CD4-positive, alpha-beta T cell (primary cell): ENCODE measurements at regions not wholly inside any gene's neighbourhood (a gene's known extent, or its start where the extent isn't known, plus 50 kb on each side); places are given as distances from the start of the nearest gene placed in this dataset.

ENCODE experiments used
- ATAC-seq: fragments of 200-7000 bp; cut with Tn5 transposase; one replicate; pipeline ENCODE4 v1.10.0; 2022; ENCODE audit warnings: mild to moderate bottlenecking; ENCODE audit not compliant: poor library complexity
- CTCF ChIA-PET: fragments of 350-600 bp; sonication (Branson Sonifier 250); formaldehyde crosslinking; loops from one replicate; lab custom pipeline; 2021; ENCODE audit warnings: antibody characterized with exemption, inconsistent platforms; lab: Charles Lee
- POLR2A ChIA-PET: fragments of 350-600 bp; sonication (Branson Sonifier 250); formaldehyde crosslinking; loops from one replicate; lab custom pipeline; 2021; ENCODE audit warnings: antibody characterized with exemption, inconsistent platforms; lab: Charles Lee
- DNase-seq, 14 experiments: peaks; one replicate each; pipeline ENCODE4 v3.0.0-alpha.2; 2013 to 2020; ENCODE audit warnings: mixed read lengths in 2 of 14
- H3K27ac ChIP-seq, 2 donors: one replicate each; pipeline versions ENCODE4 v1.5.1 to v1.7.0; 2013; ENCODE audit warnings: low read length in 2 of 2, low read depth in 1 of 2, mild to moderate bottlenecking in 1 of 2
- H3K27me3 ChIP-seq, 2 experiments: 1 replicate in 1 of 2; 2 replicates in 1 of 2; pipeline versions ENCODE4 v1.6.1 to v1.7.0; 2013; ENCODE audit warnings: low read length in 2 of 2, control low read depth in 1 of 2, mild to moderate bottlenecking in 1 of 2, moderate library complexity in 1 of 2; ENCODE audit not compliant: insufficient read depth in 2 of 2, control insufficient read depth in 1 of 2
- H3K36me3 ChIP-seq: one replicate; pipeline ENCODE4 v1.6.1; 2013; ENCODE audit warnings: low read length, control low read depth; ENCODE audit not compliant: insufficient read depth
- H3K4me1 ChIP-seq: one replicate; pipeline ENCODE4 v1.6.1; 2013; ENCODE audit warnings: low read length, control low read depth; ENCODE audit not compliant: insufficient read depth
- H3K4me3 ChIP-seq: one replicate; pipeline ENCODE4 v1.5.1; 2013; ENCODE audit warnings: mild to moderate bottlenecking, low read length, moderate library complexity
- H3K9me3 ChIP-seq, 2 experiments: 1 replicate in 1 of 2; 2 replicates in 1 of 2; pipeline versions ENCODE4 v1.6.1 to v1.7.0; 2013; ENCODE audit warnings: low read length in 2 of 2, mild to moderate bottlenecking in 2 of 2, control low read depth in 1 of 2, moderate library complexity in 1 of 2; ENCODE audit not compliant: control insufficient read depth in 1 of 2, insufficient read depth in 1 of 2
- H3K27ac Mint-ChIP-seq: one replicate; pipeline ENCODE4 v1.8.0; 2020; ENCODE audit warnings: mixed read lengths
- H3K27me3 Mint-ChIP-seq: one replicate; pipeline ENCODE4 v1.8.0; 2021; ENCODE audit warnings: mixed read lengths
- H3K36me3 Mint-ChIP-seq: one replicate; pipeline ENCODE4 v1.8.0; 2021; ENCODE audit warnings: low read depth, mixed read lengths
- H3K4me1 Mint-ChIP-seq: one replicate; pipeline ENCODE4 v1.8.0; 2021; ENCODE audit warnings: low read depth, mixed read lengths
- H3K4me3 Mint-ChIP-seq: one replicate; pipeline ENCODE4 v1.8.0; 2020; ENCODE audit warnings: mild to moderate bottlenecking, mixed read lengths
- H3K9me3 Mint-ChIP-seq: one replicate; pipeline ENCODE4 v1.8.0; 2020; ENCODE audit warnings: mixed read lengths
- CTCF ChIP-seq: fragments of 200-600 bp; IDR thresholded peaks from one replicate; pipeline ENCODE4 v1.8.0; 2022; ENCODE audit warnings: antibody characterized with exemption, mild to moderate bottlenecking
- intact Hi-C, 2 experiments: fragments of 100-400 bp; cut with DNase I in 1 of 2; cut with micrococcal nuclease in 1 of 2; formaldehyde crosslinking; loops; one replicate each; pipeline versions ENCODE4 v1.15.1 to v1.9.0; 2023 to 2025; cut with DNase I, micrococcal nuclease

GRCh38 chr10:20975236-20975635 is 78.1 kb upstream of the NEBL start:
- POLR2A ChIA-PET = no interaction called here
- no peak overlapping the region for H3K4me3 Mint-ChIP-seq
- no peak overlapping the region for H3K27ac Mint-ChIP-seq
- intact Hi-C loops = no loop called here
- no peak for ATAC-seq
- H3K27me3 Mint-ChIP-seq = no peaks in the 10 kb centered on the region
- Histone ChIP-seq H3K4me3 (no peak overlapping the region), H3K36me3 (no peaks in the 10 kb centered on the region), H3K27me3 (no peaks in the 10 kb centered on the region), H3K9me3 (no peaks in the 10 kb centered on the region), H3K4me1 (no peaks in the 10 kb centered on the region), H3K27ac (no peak overlapping the region)
- H3K9me3 Mint-ChIP-seq = peaks cover 4% of the 10 kb centered on the region
- no peak for TF ChIP-seq CTCF
- CTCF ChIA-PET = no interaction called here
- no peaks in the 10 kb centered on the region for H3K4me1 Mint-ChIP-seq
- H3K36me3 Mint-ChIP-seq = no peaks in the 10 kb centered on the region
- DNase-seq = no peak

- Mint-ChIP-seq H3K4me3 (no peak overlapping the region), H3K36me3 (no peaks in the 10 kb centered on the region), H3K4me1 (no peaks in the 10 kb centered on the region), H3K9me3 (peaks cover 4% of the 10 kb centered on the region), H3K27me3 (no peaks in the 10 kb centered on the region), H3K27ac (no peak overlapping the region)
- Histone ChIP-seq H3K27ac (no peak overlapping the region), H3K9me3 (no peaks in the 10 kb centered on the region), H3K27me3 (no peaks in the 10 kb centered on the region), H3K36me3 (no peaks in the 10 kb centered on the region), H3K4me1 (no peaks in the 10 kb centered on the region), H3K4me3 (no peak overlapping the region)
- no peak for TF ChIP-seq CTCF
- intact Hi-C loops = no loop called here
- no peak for ATAC-seq
- no peak for DNase-seq
- ChIA-PET POLR2A (no interaction called here), CTCF (no interaction called here)
Measured at GRCh38 chr10:20972925-20973324, 75.8 kb upstream of the NEBL start.

GRCh38 chr10:20971901-20972300 is 74.8 kb upstream of the NEBL start:
- intact Hi-C loops = no loop called here
- Histone ChIP-seq H3K27ac (no peak overlapping the region), H3K4me1 (no peaks in the 10 kb centered on the region), H3K36me3 (no peaks in the 10 kb centered on the region), H3K4me3 (no peak overlapping the region), H3K27me3 (no peaks in the 10 kb centered on the region), H3K9me3 (no peaks in the 10 kb centered on the region)
- POLR2A ChIA-PET = no interaction called here
- no peaks in the 10 kb centered on the region for H3K36me3 Mint-ChIP-seq
- DNase-seq = no peak
- no peak overlapping the region for H3K4me3 Mint-ChIP-seq
- peaks cover 4% of the 10 kb centered on the region for H3K9me3 Mint-ChIP-seq
- ATAC-seq = no peak
- no peaks in the 10 kb centered on the region for H3K27me3 Mint-ChIP-seq
- no peak overlapping the region for H3K27ac Mint-ChIP-seq
- no peaks in the 10 kb centered on the region for H3K4me1 Mint-ChIP-seq
- TF ChIP-seq CTCF = no peak
- CTCF ChIA-PET = no interaction called here
